ENCODE measurements at regions not wholly inside any gene's neighbourhood (a gene's known extent, or its start where the extent isn't known, plus 50 kb on each side); places are given as distances from the start of the nearest gene placed in this dataset.

DNA sequence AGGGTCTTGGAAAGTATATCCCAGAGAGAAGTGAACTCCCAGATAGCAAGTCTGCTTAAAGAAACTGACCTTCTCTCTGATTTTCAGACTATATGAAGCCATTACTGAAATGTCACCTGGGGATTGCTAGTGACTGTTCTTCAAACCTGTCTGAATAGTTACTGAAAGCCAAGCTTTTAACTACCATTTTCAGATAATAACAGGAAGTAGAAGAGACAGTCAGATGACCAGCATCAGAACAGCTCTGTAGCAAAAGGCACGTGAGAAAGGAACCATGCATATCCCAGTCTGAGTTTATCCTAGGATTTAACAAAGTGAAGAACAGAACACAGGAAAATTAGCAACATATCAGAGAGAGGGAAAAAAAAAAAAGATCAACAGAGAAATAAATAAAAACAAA, 74.9 kb upstream of the SELENOP start:
- Histone ChIP-seq H3K36me3 (no peaks in the 10 kb centered on the region), H3K9me3 (no peaks in the 10 kb centered on the region), H3K4me3 (no peak overlapping the region), H3K27me3 (no peaks in the 10 kb centered on the region), H3K27ac (no peak overlapping the region), H3K4me1 (no peaks in the 10 kb centered on the region)
- intact Hi-C loops (cut with DNase I) = loop anchor here (5.0 to 10.0 kb wide), 3 partner anchors 82 to 1032 kb away; no protein-coding TSS in a partner anchor
- no peak for DNase-seq
- TF ChIP-seq EP300 (IDR thresholded peaks at IDR 0.05) (no peak), CTCF (IDR thresholded peaks at IDR 0.05) (no peak), POLR2A (IDR thresholded peaks at IDR 0.05) (no peak), POLR2AphosphoS5 (IDR thresholded peaks at IDR 0.05) (no peak)
- 23 to 46% methylated on average over 1 of the region's 1 CpG for WGBS, 2 donors

DNA sequence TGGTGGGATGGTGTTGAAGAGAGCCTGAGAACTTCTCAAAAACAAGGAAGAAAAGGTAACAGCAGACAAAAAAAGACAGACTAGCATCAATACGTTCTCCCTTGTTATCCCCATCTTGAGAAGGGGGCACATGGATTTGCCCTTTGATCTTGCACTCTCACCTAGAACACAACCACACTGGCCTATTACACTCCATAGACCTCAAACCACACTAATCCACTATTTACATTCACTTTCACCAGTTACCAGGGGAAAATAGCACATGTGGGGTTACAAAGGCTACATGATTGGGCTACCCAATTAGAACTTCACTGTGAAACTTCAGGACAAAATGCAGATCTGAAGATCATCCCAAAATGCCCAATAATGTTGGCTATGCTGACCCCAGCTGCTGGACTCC, 72.6 kb upstream of the SELENOP start:
- Histone ChIP-seq H3K27me3 (no peaks in the 10 kb centered on the region), H3K9me3 (no peaks in the 10 kb centered on the region), H3K27ac (no peak overlapping the region), H3K4me1 (no peaks in the 10 kb centered on the region), H3K36me3 (no peaks in the 10 kb centered on the region), H3K4me3 (no peak overlapping the region)
- intact Hi-C loops (cut with DNase I) = loop anchor here (10.0 kb wide), 2 partner anchors 80 to 1030 kb away; no protein-coding TSS in a partner anchor
- DNase-seq = no peak
- TF ChIP-seq CTCF (IDR thresholded peaks at IDR 0.05) (no peak), EP300 (IDR thresholded peaks at IDR 0.05) (no peak), POLR2AphosphoS5 (IDR thresholded peaks at IDR 0.05) (no peak), POLR2A (IDR thresholded peaks at IDR 0.05) (no peak)
- 85 to 86% methylated on average over 1 of the region's 1 CpG for WGBS, 2 donors

- 74 to 76% methylated on average over 5 of the region's 5 CpGs for WGBS, 2 donors
- TF ChIP-seq EP300 (IDR thresholded peaks at IDR 0.05) = no peak
- no peak for TF ChIP-seq CTCF (IDR thresholded peaks at IDR 0.05)
- no peak for TF ChIP-seq POLR2AphosphoS5 (IDR thresholded peaks at IDR 0.05)
- no peak for TF ChIP-seq POLR2A (IDR thresholded peaks at IDR 0.05)
- no peak for DNase-seq
- intact Hi-C loops (cut with DNase I) = loop anchor here (10.0 kb wide), 2 partner anchors 77 to 1027 kb away; no protein-coding TSS in a partner anchor
- H3K27ac ChIP-seq = peak overlapping the region in 1 of 4 donors; percentile 10
- no peak overlapping the region for H3K4me3 ChIP-seq
- no peaks in the 10 kb centered on the region for H3K36me3 ChIP-seq
- H3K4me1 ChIP-seq = no peaks in the 10 kb centered on the region
- no peaks in the 10 kb centered on the region for H3K27me3 ChIP-seq
- no peaks in the 10 kb centered on the region for H3K9me3 ChIP-seq
Measured at GRCh38 chr5:42881416-42882117, 69.9 kb upstream of the SELENOP start.

DNA sequence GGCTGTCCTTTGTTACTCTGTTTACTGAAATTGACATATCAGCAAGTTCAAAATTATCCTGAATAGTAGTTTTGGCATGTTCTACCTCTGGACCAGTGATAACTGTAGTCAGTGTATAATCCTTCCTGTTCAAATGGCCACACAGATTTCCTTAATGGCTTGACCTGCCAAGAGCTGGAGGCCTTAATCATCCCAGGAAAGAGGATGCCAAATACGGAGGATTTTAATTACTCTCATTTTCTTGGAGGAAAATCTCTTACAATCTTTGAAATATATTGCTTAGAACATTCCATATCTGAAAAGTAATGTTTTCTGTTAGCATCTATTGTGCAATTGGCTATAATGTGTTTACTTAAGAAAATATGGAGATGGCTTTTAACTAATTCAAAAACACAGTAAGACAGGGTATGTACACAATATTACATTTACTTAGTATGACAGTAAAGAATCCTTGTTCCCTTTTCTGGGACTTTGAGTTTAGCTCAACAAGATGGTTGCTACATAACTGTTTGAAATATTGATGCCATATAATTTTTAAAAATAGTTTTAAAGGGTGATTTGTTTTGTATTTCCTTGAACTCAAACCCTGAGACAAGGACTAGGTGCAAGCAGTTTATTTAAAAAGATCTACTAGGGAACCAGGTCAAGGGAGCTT, 68.9 kb upstream of the SELENOP start:
- no peaks in the 10 kb centered on the region for H3K27me3 ChIP-seq
- H3K9me3 ChIP-seq = no peaks in the 10 kb centered on the region
- TF ChIP-seq EP300 (IDR thresholded peaks at IDR 0.05) (no peak), POLR2A (IDR thresholded peaks at IDR 0.05) (no peak), CTCF (IDR thresholded peaks at IDR 0.05) (no peak), POLR2AphosphoS5 (IDR thresholded peaks at IDR 0.05) (no peak)
- H3K4me3 ChIP-seq = no peak overlapping the region
- intact Hi-C loops (cut with DNase I) = loop anchor here (10.0 kb wide), 2 partner anchors 76 to 1026 kb away; no protein-coding TSS in a partner anchor
- no peak overlapping the region for H3K27ac ChIP-seq
- no peak for DNase-seq
- H3K4me1 ChIP-seq = no peaks in the 10 kb centered on the region
- no peaks in the 10 kb centered on the region for H3K36me3 ChIP-seq
- WGBS, 2 donors = 61 to 82% methylated on average over 1 of the region's 1 CpG
